ENCODE measurements at regions not wholly inside any gene's neighbourhood (a gene's known extent, or its start where the extent isn't known, plus 50 kb on each side); places are given as distances from the start of the nearest gene placed in this dataset.

DNA sequence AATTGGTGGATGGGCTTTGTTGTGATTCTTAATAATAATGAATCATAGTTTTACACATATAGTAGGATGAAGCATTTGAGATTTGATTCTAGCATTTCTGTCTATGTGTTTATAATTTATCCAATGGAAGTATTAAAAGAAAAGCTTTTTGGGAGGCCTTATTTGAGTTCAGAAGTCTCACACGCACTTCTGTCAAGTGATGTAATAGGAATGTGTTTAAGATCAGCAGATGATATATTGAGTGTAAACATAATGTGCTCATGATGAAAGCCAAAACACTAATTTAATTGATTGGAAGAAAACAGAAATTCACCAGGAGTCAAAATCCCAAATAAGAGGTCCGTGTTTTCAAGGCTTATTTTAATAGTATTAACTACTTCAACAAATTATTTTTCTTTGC lies 435.6 kb upstream of the HSF2 start:
- TF ChIP-seq, protein P1, sequence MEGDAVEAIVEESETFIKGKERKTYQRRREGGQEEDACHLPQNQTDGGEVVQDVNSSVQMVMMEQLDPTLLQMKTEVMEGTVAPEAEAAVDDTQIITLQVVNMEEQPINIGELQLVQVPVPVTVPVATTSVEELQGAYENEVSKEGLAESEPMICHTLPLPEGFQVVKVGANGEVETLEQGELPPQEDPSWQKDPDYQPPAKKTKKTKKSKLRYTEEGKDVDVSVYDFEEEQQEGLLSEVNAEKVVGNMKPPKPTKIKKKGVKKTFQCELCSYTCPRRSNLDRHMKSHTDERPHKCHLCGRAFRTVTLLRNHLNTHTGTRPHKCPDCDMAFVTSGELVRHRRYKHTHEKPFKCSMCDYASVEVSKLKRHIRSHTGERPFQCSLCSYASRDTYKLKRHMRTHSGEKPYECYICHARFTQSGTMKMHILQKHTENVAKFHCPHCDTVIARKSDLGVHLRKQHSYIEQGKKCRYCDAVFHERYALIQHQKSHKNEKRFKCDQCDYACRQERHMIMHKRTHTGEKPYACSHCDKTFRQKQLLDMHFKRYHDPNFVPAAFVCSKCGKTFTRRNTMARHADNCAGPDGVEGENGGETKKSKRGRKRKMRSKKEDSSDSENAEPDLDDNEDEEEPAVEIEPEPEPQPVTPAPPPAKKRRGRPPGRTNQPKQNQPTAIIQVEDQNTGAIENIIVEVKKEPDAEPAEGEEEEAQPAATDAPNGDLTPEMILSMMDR (conservative IDR thresholded peaks at IDR 0.05; ENCODE audit: low read depth, low read length) = no peak
- DNase-seq (ENCODE audit: low read depth) = no peak
- no peak overlapping the region for H3K4me3 ChIP-seq (ENCODE audit: low read length)

DNA sequence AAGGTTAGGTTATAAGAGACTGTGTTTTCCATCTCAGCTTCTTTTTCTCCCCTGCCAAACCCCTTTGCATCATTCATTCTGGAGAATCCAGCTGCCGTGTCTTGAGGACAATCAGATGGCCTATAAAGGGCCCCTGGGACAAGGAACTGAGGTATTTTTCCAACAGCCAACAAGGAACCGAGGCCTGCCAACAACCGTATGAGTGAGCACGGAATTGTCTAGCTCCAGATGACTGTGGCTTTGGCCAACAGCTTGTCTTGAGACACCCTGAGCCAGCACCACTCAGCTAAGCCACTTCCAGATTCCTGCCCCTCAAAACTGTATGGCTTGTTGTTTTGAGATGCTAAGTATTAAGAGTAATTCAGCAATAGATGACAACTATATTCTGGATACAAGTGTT lies 433.7 kb upstream of the HSF2 start:
- DNase-seq (ENCODE audit: low read depth) = no peak
- TF ChIP-seq, protein P1 (conservative IDR thresholded peaks at IDR 0.05; ENCODE audit: low read depth, low read length) = no peak
- no peak overlapping the region for H3K4me3 ChIP-seq (ENCODE audit: low read length)

DNA sequence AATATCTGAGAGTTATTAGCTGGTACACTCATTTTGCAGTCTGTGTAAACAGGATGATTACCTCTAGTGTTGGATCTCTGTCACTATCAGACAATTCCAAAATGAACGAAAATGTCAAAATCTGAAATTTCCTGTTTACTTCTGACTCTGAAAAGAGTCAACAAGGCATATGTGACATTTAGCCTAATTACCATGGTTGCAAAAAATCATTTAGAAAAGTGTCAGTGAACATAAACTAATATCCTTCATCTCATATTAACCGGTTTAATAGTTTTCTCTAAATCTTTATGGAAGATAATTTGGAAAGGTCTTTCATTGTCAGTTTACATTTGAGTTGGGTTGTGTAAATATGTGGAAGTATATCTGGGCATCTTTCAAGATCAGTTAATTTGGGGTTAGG lies 431.8 kb upstream of the HSF2 start:
- DNase-seq (ENCODE audit: low read depth) = no peak
- no peak overlapping the region for H3K4me3 ChIP-seq (ENCODE audit: low read length)
- TF ChIP-seq, protein P1 (conservative IDR thresholded peaks at IDR 0.05; ENCODE audit: low read depth, low read length) = no peak

DNA sequence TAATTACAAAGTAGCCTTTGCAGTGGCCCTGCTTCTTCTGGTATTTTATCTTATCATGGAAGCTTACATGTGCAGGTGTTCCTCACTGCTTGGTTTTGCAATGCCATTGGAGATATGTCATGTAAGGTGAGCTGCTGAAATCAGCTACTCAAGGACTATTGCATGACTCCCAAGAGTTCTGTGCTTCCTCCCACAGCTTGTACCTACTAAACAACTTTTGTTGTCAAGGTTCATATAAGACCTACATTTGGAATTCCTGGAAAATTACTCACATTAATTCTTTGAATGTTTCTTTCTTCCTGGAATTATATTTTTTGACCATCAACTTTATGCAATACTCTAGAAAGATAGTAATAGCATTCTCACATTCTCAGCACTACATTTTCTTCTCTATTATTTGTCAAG lies 427.5 kb upstream of the HSF2 start:
- DNase-seq (ENCODE audit: low read depth) = peak; percentile 36
- H3K4me3 ChIP-seq (ENCODE audit: low read length) = no peak overlapping the region
- TF ChIP-seq, protein P1 (conservative IDR thresholded peaks at IDR 0.05; ENCODE audit: low read depth, low read length) = no peak

DNA sequence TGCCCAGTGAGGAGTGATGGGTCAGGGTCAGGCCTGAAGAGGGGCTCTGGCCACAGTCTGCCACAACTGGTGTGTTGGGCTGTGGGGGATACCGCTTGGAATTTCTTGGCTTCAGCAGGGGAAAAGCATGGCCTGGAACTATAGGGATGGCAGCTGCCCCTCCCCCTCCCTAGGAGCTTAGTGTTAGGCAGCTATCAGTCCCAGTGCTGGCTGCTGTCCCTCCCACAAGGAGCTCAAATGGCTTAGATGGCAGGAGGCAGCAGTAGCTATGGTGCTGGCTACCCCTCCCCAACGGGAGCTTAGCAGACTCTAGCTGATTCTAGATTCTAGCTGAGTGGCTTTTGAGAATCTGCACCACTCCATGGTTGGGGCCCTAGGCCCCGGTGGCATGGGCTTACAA lies 414.5 kb upstream of the HSF2 start:
- TF ChIP-seq, protein P1 (conservative IDR thresholded peaks at IDR 0.05; ENCODE audit: low read depth, low read length) = no peak
- H3K4me3 ChIP-seq (ENCODE audit: low read length) = no peak overlapping the region

DNA sequence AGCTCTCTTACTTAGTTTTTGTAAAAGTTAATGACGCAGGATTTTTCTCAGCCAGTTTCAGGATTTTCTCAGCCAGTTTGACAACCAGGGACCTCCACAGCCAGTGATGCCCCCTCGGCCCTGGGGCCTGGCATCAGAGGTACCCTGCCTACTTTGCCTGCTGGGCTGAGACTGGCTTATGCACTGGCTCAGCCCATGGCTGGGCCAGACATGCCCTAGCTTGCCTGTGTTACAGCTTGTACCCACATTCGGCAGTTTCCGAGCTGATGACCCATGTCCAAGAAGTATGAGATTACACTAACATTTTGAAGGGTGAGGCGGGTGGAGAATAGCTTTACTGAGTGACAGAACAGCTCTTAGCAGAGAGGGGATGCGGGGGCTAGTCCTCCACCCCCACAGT lies 406.1 kb upstream of the HSF2 start:
- DNase-seq (ENCODE audit: low read depth) = no peak
- no peak overlapping the region for H3K4me3 ChIP-seq (ENCODE audit: low read length)
- TF ChIP-seq, protein P1 (conservative IDR thresholded peaks at IDR 0.05; ENCODE audit: low read depth, low read length) = no peak

More for the DNA sequence above, 414.5 kb upstream of the HSF2 start:
- DNase-seq (ENCODE audit: low read depth) = no peak

DNA sequence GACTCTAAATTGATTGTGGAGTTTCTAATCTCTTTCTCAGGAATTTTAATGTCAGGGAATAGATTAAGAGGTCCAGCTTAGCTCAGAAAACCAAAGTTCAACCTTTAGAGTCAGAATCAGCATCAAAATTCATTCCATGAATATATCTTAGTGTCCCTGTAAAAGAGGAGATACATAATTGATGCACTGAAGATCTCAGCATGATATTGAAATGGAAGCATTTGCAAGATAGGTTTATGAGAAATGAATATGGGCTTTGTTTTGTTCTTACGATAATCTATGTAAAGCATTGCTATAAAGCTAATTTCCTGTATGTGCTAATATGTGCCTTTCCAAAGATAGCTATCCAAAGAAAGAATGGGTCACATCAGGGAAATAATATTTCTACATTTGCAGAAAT lies 404.5 kb upstream of the HSF2 start:
- TF ChIP-seq, protein P1 (conservative IDR thresholded peaks at IDR 0.05; ENCODE audit: low read depth, low read length) = no peak
- DNase-seq (ENCODE audit: low read depth) = no peak
- H3K4me3 ChIP-seq (ENCODE audit: low read length) = no peak overlapping the region
